ENCODE measurements at regions not wholly inside any gene's neighbourhood (a gene's known extent, or its start where the extent isn't known, plus 50 kb on each side); places are given as distances from the start of the nearest gene placed in this dataset.
A peak's percentile ranks its signal among the peaks of the same experiment; 100 is the strongest.
"Not testable (repeated sequence)": the region's sequence is repeated elsewhere in the genome, so short reads cannot be mapped to it uniquely, and the experiment has no call there.

DNA sequence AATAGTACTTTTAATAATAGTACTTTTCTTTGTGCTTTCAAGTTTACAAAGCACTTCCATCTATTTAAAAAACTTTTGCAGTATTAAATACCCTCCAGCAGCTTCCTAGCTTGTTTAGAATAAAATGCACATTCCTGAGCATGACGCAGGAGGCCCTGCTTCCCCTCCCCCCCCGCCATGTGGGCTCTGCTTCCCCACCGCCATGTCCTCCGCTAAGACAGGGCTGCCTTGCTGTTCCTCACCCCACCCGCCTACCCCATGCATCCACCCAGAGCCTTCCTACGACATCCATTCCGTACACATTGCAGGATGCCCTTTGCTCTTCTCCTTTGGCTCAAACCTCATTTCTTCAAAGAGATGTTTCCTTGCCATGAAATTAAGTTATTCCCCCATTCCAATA is 205.9 kb upstream of the MSX2 start:
- no peak for DNase-seq (ENCODE audit: low spot score)

DNA sequence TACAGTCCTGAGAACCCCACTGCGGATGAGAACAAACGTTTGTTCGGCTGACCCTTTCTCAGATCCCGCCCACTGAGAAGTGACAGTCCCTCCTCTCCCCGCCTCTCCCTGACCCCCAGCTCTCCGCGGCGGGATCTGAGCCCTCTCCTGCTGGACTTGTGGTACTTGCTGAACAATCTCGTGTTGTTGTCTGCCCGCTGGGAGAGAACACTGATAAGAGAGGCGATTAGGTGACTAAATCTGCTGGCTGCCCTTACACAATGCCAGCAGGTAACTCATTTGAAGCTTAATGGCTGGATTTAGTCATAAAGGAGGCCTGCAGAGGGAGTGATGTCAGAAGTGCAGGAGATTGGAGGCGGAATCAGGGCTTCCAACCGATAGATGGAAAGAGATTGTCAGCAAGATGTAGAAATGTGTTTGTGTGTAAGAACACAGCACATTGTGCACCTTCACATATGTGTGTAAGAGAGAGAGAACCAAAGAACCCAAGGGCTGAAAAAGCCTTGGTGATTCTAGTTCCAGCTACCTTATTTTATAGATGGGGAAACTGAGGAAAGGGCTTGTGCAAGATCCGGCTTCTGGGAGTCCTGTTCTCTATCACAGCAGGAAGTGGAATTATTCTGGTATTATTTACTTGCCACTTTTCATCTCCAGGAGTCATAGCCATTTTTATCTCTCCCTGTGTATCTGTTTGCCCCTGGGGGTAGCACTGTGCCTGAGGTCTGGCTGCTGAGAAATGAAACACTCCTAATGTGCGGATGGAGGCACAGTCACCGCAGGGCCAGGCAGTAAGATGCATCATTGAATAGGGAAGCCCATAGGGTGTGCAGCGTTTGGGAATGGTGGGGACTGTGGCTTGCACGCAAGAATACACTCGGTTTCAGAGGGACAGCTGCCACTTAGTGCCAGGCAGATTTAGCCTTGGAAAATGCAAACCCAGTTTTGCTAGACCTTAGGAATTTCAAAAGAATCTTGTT is 203.7 kb upstream of the MSX2 start:
- peak; percentile 52 for DNase-seq (ENCODE audit: low spot score)

DNA sequence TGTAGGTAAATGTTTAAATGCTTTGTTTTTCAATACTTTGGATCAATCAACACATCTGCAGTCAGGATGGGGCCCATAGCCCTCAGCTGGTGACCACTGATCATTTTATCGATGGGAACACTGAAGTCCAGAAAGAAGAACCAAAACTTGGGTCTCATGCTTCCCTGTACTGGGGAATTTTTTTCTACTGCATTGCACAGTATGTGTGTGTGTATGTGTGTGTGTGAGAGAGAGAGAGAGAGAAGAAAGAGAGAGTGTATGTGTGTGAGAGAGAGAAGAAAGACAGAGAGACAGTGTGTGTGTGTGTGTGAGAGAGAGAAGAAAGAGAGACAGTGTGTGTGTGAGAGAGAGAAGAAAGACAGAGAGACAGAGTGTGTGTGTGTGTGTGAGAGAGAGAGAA is 202.9 kb upstream of the MSX2 start:
- no peak for DNase-seq (ENCODE audit: low spot score)

DNA sequence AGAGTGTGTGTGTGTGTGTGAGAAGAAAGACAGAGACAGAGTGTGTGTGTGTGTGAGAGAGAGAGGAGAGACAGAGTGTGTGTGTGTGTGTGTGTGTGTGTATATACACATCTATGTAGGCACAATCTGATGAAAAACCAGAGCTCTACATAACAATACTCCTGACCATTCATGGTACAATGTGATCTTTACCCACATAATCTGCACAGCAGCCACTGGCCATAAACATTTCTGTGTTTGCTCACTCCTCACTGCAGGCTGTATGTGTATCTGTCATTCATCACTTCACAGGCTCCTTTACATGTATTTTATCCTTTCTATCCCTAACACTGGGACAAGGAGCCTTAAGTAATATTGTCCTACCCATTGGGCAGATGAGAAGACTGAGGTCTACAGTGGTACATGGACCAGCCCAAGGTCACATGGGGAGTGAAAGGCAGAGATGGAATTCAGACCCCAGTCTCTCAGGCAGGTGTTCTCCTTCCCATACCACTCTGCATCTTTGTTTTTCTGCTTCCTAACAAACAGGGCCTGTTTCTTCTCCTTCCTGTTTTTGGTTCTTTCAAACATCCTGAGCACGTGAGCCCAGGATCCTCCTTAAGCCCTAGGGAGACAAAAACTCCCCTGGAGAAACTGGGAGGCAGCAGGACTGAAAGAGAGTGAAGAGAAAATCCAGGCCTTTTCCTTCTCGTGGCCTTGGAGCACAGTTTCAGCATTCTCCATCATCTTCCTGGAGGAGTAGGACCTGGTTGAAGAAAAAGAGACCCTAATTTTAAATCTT is 201.7 kb upstream of the MSX2 start:
- no peak for DNase-seq (ENCODE audit: low spot score)

DNA sequence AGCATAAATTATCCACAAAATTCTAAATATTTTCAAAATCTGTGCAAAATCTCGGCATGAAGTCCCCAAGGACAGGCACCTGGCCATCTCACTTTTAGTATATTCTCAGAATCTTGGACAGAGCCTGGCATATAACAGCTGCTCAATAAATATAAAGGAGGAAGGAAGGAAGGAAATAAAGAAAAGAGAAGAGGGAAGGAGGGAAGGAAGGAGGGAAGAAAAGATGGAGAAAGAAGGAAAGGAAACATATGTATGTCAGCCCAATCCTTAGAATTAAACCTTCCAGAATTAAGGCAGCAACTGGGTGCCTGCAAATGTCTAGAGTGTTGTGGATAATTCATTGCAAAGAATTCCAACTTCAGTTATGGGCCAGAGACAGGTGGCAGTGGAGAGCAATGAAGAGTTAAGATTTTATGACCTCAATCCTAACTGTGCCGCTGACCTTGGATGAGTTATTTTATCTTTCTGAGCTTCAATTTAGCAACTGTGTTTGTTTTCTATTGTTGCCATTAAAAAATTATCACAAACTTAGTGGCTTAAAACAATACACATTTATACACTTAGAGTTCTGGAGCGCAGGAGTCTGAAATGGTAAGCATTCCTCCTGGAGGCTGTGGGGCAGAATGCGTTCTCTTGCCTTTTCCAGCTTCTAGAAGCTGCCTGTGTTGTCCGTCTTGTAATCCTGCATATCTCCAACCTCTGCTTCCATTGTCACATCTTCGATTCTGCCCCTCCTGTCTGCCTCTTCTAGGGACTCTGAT is 200.9 kb upstream of the MSX2 start:
- DNase-seq (ENCODE audit: low spot score) = no peak

DNA sequence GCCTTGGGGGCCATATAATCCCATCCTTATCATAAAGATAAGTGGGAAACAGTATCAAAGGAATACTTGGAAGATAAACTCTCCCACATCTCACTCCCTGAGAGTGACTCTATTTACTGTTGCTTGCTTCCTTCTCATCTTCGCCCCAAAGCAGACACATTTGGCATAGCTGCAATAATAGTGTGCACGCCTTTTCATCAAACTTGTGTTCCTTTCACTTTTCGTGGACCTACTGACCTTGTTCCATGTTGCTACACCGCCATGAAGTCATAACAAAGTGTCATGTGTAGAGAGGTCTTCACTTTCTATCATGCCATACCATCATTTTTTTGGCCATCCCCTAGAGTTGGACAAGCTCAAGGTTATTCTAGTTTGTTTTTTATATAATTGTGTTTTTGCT is 200.0 kb upstream of the MSX2 start:
- DNase-seq (ENCODE audit: low spot score) = no peak

DNA sequence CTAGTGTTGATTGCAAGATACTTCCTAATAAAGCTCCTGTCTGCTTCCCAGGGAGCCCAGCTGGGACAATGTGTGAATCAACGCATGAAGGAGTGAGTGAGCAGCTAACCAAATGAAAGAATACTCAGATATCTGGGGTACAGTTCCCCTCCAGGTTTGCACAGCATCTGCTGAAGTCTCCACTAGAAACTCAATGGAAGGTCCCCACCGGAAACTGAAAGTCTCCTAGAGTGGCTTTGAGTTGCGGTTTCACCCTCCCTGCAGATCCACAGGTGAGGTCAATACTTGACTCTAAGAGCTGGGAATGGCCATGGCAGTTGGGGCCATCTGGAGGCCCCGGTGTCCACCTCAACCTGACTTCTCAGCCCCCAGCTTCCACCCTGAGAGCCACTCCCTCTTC is 198.2 kb upstream of the MSX2 start:
- DNase-seq (ENCODE audit: low spot score) = no peak

DNA sequence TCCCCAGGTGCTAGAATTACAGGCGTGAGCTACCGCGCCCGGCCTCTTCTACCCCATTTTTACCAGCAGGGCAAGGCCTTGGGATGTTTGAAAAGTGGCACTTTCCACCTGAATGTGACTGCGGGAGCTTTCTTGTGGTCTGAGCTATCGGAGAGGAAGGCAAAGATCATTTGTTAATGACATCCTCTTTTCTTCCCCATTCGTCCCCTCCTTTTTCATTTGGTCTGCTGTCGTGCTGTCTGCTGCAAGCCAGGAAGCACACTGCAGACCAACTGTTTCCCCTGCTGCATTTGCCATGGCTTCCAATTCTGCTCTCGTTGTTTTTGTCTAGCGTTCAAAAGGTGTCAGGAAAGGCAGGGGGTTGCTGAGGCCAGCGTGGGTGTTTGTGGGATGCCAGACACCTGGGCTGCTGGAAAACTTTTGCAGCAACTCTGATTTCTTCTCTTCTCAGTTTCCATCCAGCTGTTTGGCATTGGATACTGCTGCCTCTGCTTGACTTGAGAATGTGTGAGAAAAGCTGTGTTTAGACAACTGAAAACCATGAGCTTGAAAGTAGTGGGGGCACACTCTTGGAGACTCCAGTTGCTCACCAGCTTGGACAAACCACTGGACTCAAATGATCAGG is 196.4 kb upstream of the MSX2 start:
- no peak for DNase-seq (ENCODE audit: low spot score)

DNA sequence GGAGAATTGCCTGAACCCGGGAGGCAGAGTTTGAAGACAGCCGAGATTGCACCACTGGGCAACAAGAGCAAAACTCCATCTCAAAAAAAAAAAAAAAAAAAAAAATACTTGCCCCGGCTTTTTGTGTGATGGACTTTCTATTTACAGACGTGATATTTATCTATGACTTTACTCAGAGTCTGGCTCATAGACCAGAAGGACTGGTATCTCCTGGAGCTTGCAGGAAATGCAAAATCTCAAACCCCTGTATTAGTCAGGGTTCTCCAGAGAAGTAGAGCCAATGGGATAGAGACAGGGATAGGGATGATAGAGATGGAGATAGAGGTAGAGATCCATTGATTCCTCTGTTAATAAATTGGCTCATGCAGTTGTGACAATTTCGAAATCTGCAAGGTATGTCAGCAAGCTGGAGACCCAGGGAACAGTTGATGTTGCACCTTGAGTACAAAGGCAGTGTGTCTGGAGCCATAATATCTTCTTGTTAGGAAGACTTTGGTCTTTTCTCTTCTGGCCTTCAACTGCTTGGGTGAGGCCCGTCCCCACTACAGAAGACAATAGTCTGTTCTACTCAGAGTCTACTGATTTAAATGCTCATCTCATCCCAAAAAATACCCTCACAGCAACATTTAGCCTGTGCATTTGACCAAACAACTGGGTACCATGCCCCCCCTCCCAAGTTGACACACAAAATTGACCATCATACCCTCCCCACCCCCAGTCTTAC is 195.4 kb upstream of the MSX2 start:
- DNase-seq (ENCODE audit: low spot score) = no peak

DNA sequence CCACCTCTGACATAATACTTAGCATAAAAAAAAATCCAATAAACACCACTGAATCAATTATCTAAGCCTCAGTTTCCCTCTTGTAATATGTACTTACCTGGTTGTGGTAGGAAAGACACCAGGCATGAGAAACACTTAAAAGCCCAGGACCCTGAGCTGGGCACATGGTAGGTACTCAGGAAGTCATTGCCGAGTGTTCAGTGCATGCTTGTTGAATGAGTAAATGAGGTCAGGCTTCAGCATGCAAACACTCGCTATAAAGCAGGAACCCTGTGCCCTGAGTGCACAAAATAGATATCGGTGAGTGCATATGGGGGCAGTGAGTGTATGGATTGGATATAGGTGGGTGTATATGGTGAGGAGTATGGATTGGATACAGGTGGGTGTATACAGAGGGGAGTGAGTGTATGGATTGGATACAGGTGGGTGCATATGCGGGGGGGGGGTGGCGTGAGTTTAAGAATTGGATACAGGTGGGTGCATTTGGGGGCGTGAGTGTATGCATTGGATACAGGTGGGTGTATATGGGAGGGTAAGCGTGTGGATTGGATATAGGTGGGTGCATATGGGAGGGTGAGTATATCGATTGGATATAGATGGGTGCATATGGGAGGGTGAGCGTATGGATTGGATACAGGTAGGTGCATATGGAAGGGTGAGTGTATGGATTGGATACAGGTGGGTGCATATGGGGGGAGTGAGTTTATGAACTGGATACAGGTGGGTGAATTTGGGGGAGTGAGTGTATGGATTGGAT is 194.3 kb upstream of the MSX2 start:
- DNase-seq (ENCODE audit: low spot score) = no peak

DNA sequence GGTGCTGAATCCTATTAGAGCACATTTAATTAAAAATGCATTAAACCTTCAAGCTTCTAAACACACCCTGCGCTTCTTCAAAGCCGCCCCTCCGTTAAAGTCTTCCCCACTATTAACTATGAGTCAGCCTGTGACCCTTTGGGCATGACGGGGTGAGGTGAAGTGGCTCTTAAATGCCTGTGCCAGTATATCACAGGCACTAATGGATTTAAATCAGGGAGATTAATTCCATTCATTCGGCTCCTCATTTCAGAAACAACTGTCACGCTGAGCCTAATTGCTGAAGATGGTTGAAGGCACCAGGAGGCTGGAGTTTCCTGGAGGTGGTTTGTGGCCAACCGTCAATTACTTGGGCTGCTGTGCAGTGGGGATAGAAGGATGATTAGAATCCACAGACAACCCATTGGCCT is 192.6 kb upstream of the MSX2 start:
- DNase-seq (ENCODE audit: low spot score) = no peak

DNA sequence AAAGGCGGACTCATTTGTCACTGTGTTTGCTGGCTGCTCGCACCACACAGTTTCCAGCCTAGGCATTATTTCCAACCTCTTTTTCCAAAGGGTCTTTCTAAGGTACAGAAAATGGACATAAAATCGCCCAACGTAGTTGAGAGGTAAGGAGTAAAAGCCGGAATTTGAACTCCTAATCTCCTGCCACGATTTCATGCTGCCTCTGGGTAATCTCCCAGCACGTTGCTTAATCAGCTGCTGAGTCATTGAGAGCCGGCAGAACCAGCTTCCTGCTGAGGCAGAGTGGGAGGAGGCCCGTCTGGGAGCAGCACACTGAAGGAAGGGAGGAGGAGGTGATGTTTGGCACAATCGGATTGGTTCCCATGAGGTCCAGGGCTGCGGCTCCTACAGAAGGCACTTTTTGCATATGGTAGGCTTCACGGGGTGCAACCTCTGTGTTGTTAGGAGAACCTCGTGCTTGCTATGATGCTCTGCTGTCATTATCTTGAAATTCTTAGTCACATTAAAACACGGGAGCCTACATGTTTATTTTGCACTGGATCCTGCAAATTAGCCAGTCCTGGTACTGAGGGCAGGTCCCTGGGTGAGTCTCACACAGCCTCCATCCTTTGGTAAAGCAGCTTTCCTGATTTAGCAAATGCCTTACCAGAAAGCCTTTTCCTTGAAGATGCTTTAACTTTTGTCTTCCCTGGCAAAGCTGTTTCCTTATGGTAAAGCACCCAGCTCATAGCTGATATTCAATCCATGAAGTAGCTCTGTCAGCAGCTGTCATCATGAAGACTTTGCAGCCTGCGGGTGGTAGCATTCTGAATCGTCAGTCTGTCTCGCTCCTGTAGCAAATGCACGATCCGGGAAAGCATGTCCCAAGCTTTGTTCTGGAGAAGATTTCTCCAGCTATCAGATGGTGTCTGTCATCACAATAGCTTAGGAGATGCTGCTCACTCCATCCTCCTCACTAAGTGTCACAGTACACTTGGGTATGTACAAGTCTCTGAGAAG is 191.6 kb upstream of the MSX2 start:
- DNase-seq (ENCODE audit: low spot score) = peak; percentile 89

DNA sequence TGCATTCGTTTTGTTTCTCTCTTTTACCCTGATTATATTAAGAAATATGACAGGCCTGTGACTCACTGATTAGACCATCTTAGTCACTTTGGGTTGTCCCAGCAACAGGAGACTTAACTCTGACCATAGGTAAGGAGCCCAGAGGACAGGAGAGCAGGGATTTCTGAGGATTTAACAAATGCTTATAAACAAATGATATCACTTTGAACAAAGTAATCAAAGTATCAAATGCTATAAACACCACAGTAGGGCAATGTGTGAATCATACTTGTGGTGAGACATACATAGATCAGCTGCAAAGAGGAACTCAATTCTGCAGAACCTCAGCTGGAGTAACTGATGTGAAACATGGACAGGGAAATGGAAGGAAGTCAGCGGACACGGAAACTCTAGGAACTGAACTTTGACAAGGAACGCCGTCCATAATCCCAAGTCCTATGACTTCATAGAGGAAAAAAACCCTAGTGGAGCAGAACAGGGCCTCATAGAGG is 190.6 kb upstream of the MSX2 start:
- no peak for DNase-seq (ENCODE audit: low spot score)

DNA sequence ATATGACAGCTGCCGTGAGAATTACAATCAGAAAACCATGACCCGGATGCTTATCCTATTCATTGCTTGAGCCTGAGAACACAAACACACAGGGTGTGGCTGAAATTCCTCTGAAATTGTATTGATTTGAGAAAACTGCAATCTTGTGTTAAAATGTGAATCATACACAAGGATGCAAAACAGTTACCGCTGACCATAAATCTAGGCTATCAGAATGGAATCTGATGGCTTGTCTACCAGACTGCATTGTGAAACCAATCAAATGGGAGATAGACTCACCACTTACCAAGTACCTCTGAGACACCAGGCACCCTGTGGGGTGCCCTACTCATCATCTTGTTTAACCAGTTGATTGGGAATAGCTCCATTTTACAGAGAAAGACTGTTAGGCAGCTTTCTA is 188.7 kb upstream of the MSX2 start:
- no peak for DNase-seq (ENCODE audit: low spot score)

DNA sequence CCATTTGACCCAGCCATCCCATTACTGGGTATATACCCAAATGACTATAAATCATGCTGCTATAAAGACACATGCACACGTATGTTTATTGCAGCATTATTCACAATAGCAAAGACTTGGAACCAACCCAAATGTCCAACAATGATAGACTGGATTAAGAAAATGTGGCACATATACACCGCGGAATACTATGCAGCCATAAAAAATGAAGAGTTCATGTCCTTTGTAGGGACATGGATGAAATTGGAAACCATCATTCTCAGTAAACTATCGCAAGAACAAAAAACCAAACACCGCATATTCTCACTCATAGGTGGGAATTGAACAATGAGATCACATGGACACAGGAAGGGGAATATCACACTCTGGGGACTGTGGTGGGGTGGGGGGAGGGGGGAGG is 184.6 kb upstream of the MSX2 start:
- DNase-seq (ENCODE audit: low spot score) = not testable (repeated sequence)

DNA sequence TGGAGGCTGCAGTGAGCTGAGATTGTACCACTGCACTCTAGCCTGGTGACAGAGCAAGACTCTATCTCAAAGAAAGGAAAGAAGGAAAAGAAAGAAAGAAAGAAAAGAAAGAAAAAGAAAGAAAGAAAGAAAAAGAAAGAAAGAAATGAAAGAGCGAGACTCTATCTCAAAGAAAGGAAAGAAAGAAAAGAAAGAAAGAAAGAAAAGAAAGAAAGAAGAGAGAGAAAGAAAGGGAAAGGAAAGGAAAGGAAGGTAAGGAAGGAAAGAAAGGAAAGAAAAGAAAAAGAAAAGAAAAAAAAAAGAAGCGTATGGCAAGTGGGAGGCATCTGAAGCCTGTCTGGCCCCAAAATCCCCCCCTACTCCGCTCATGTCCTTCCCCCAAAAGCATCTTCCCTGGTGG is 182.3 kb upstream of the MSX2 start:
- DNase-seq (ENCODE audit: low spot score) = no peak

DNA sequence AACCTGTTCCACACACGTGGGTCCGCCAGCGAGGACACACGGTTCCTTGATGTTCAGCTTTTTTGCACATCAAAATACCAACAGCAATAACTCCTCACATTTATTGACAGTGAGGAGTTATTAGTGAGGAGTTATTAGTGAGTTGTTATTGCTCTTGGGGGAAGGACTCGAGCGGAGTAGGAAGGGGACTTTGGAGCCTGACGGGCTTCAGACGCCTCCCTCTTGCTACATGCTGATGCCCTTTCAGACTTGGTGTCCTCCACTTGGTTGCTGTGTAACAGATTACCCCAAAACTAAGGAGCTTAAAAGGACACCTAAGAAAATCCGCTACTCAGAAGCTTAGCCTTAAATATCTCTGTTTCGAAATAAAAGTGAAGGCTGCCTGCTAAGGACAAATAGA is 181.9 kb upstream of the MSX2 start:
- no peak for DNase-seq (ENCODE audit: low spot score)

DNA sequence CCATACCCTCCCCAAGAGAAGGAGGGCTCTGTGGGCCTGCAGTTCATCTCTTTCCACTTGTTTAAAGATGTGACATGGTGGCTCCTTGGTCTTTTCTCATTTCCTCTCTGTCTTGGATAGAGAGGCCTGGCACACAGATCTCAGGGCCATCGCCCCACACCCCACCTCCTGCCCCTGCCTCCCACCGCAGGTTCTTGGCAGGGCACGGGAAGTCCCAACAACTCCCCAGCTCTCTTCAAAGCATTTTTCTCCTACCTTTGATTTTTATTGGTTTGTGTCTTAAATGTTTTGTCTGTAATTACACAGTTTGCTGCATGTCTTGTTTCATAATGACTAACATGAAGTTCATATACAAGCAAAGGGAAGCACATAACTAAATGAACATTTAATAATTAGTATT is 178.5 kb upstream of the MSX2 start:
- DNase-seq (ENCODE audit: low spot score) = no peak

DNA sequence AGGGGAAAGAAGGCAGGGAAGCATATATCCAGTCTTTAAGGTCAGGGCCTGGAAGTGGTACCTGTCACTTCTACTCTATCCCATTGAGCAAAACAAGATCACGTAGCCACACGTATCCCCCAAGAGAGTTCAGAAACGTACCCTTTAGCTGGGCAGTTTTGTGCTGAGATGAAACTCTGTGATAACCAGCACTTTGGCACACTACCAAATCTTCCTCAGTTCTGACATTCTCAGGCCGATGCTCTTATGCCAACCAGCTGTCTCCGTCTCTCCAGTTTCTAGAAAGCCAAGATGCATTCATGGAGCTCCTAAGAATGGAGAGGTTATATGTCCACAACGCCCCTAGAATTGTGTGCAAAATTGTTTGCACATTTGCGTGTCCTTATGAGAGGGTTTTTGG is 176.6 kb upstream of the MSX2 start:
- DNase-seq (ENCODE audit: low spot score) = no peak

All from mucosa of gallbladder (tissue), 1 donor.